Middle frontal gyrus (tissue), 1 donor: ENCODE measurements at regions not wholly inside any gene's neighbourhood (a gene's known extent, or its start where the extent isn't known, plus 50 kb on each side); places are given as distances from the start of the nearest gene placed in this dataset.

Experiments
- DNase-seq: peaks from one replicate; pipeline ENCODE4 v3.0.0-alpha.2; 2015; ENCODE audit warnings: low spot score; ENCODE audit errors: extremely low spot score

- no peak for DNase-seq
Observed at GRCh38 chr11:112806256-112806655, 155.0 kb upstream of the NCAM1 start.

- DNase-seq, result no peak
Observed at GRCh38 chr11:112806876-112807275, 154.3 kb upstream of the NCAM1 start.

GRCh38 chr11:112809429-112809828 lies 151.8 kb upstream of the NCAM1 start:
- no peak for DNase-seq

GRCh38 chr11:112810951-112811350 lies 150.3 kb upstream of the NCAM1 start:
- no peak for DNase-seq

- DNase-seq, result no peak
Observed at GRCh38 chr11:112811783-112812182, 149.4 kb upstream of the NCAM1 start.

- no peak for DNase-seq
Observed at GRCh38 chr11:112812729-112813128, 148.5 kb upstream of the NCAM1 start.

- DNase-seq, result no peak
Observed at GRCh38 chr11:112814168-112814567, 147.1 kb upstream of the NCAM1 start.

- DNase-seq, result no peak
Observed at GRCh38 chr11:112817376-112817775, 143.8 kb upstream of the NCAM1 start.

GRCh38 chr11:112822478-112823274 lies 138.5 kb upstream of the NCAM1 start:
- no peak for DNase-seq

GRCh38 chr11:112826026-112826425 lies 135.2 kb upstream of the NCAM1 start:
- DNase-seq, result no peak

GRCh38 chr11:112826788-112827187 lies 134.4 kb upstream of the NCAM1 start:
- no peak for DNase-seq

- no peak for DNase-seq
Observed at GRCh38 chr11:112828421-112828820, 132.8 kb upstream of the NCAM1 start.

GRCh38 chr11:112829971-112830654 lies 131.1 kb upstream of the NCAM1 start:
- no peak for DNase-seq

- no peak for DNase-seq
Observed at GRCh38 chr11:112831041-112831440, 130.2 kb upstream of the NCAM1 start.

GRCh38 chr11:112831969-112832766 lies 129.1 kb upstream of the NCAM1 start:
- DNase-seq, result no peak

GRCh38 chr11:112834277-112834755 lies 126.9 kb upstream of the NCAM1 start:
- DNase-seq, result peak; percentile 56

- DNase-seq, result no peak
Observed at GRCh38 chr11:112835591-112836255, 125.5 kb upstream of the NCAM1 start.

GRCh38 chr11:112836256-112836602 lies 125.0 kb upstream of the NCAM1 start:
- DNase-seq, result no peak

- DNase-seq, result no peak
Observed at GRCh38 chr11:112837162-112837826, 123.9 kb upstream of the NCAM1 start.

GRCh38 chr11:112839051-112839450 lies 122.2 kb upstream of the NCAM1 start:
- DNase-seq, result no peak

- DNase-seq, result no peak
Observed at GRCh38 chr11:112841729-112842128, 119.5 kb upstream of the NCAM1 start.
